SK-N-SH treated with all-trans-retinoic acid at 6 μM for 48 hours (cell line): ENCODE measurements at regions not wholly inside any gene's neighbourhood (a gene's known extent, or its start where the extent isn't known, plus 50 kb on each side); places are given as distances from the start of the nearest gene placed in this dataset.

Experiments used
- ATAC-seq: fragments of 200-7000 bp; cut with Tn5 transposase; 3 replicates; pipeline ENCODE4 v1.9.1; 2020; ENCODE audit warnings: mild to moderate bottlenecking, moderate library complexity
- ARNTL ChIP-seq: fragments of 450-650 bp; formaldehyde crosslinking; IDR thresholded peaks from 2 replicates; pipeline ENCODE4 v1.5.0; 2020; ENCODE audit warnings: low read depth, mild to moderate bottlenecking, moderate library complexity, borderline replicate concordance
- BACH2 ChIP-seq: fragments of 250-450 bp; sonication (Bioruptor Pico); IDR thresholded peaks from 2 replicates; pipeline ENCODE4 v1.9.0; 2021; ENCODE audit warnings: mild to moderate bottlenecking, borderline replicate concordance
- CSDC2 ChIP-seq: fragments of 250-450 bp; sonication (Bioruptor Pico); IDR thresholded peaks from 2 replicates; pipeline ENCODE4 v1.5.0; 2020; ENCODE audit warnings: mild to moderate bottlenecking, moderate library complexity
- CSRNP3 ChIP-seq: fragments of 250-450 bp; sonication (Bioruptor Pico); IDR thresholded peaks from 2 replicates; pipeline ENCODE4 v1.5.1; 2021; ENCODE audit warnings: mild to moderate bottlenecking, moderate library complexity
- ISL1 ChIP-seq: fragments of 250-450 bp; sonication (Bioruptor Pico); IDR thresholded peaks from 2 replicates; pipeline ENCODE4 v2.1.2; 2022; ENCODE audit warnings: mild to moderate bottlenecking, moderate library complexity
- OSR1 ChIP-seq: fragments of 250-450 bp; sonication (Bioruptor Pico); IDR thresholded peaks from 2 replicates; pipeline ENCODE4 v1.8.0; 2022; ENCODE audit warnings: moderate library complexity, mild to moderate bottlenecking, inconsistent platforms
- PPARA ChIP-seq: fragments of 250-450 bp; sonication (Bioruptor Pico); IDR thresholded peaks from 2 replicates; pipeline ENCODE4 v1.5.0; 2020; ENCODE audit warnings: mild to moderate bottlenecking, borderline replicate concordance
- RARB ChIP-seq: fragments of 250-450 bp; sonication (Bioruptor Pico); IDR thresholded peaks from 2 replicates; pipeline ENCODE4 v1.8.0; 2021; ENCODE audit warnings: mild to moderate bottlenecking, moderate library complexity
- SNAI2 ChIP-seq: fragments of 250-450 bp; sonication (Bioruptor Pico); IDR thresholded peaks from 2 replicates; pipeline ENCODE4 v1.5.0; 2020; ENCODE audit warnings: mild to moderate bottlenecking, moderate library complexity
- TSHZ2 ChIP-seq: fragments of 250-450 bp; sonication (Bioruptor Pico); IDR thresholded peaks from 2 replicates; pipeline ENCODE4 v1.5.0; 2020; ENCODE audit warnings: mild to moderate bottlenecking, moderate library complexity
- ZC3H10 ChIP-seq: fragments of 250-450 bp; sonication (Bioruptor Pico); IDR thresholded peaks from 2 replicates; pipeline ENCODE4 v1.5.1; 2021; ENCODE audit warnings: mild to moderate bottlenecking, moderate library complexity
- ZFP3 ChIP-seq: fragments of 250-450 bp; sonication (Bioruptor Pico); IDR thresholded peaks from 2 replicates; pipeline ENCODE4 v1.5.0; 2020; ENCODE audit warnings: mild to moderate bottlenecking, moderate library complexity
- ZFP30 ChIP-seq: fragments of 450-650 bp; formaldehyde crosslinking; IDR thresholded peaks from 2 replicates; pipeline ENCODE4 v1.5.0; 2022; ENCODE audit warnings: mild to moderate bottlenecking, moderate library complexity
- ZNF70 ChIP-seq: fragments of 450-650 bp; formaldehyde crosslinking; IDR thresholded peaks from 2 replicates; pipeline ENCODE4 v1.5.0; 2020; ENCODE audit warnings: mild to moderate bottlenecking, moderate library complexity
- ZNF8 ChIP-seq: fragments of 450-650 bp; formaldehyde crosslinking; IDR thresholded peaks from 2 replicates; pipeline ENCODE4 v1.5.0; 2020; ENCODE audit warnings: mild to moderate bottlenecking, moderate library complexity
- TF ChIP-seq, protein P1 (sequence below): fragments of 250-450 bp; sonication (Bioruptor Pico); IDR thresholded peaks from 2 replicates; pipeline ENCODE4 v1.8.0; 2020; ENCODE audit warnings: mild to moderate bottlenecking, moderate library complexity, borderline replicate concordance

DNA sequence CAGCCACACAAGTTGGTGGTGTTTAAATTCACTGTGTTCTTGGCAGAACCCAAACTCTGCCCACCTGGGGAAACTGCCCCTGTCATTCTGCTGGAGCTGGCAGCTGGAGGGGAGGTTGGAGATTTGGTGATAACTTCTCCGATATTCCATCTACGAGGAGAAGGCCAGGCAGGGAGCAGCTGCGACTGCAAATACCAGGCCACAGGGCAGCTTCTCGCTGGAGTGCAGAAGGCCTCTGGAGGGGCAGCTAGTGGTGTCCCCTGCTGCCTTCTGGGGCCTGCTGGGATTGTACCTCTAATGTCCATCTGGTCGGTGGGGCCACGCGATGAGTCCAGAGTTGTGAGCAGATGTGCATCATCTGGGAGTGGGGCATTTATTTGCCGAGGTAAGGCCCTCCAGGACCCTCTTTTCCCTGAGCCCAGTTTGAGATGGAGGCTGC is 98.9 kb downstream of the ACKR3 start:
- ATAC-seq: no peak
- TF ChIP-seq OSR1 (CRISPR knock-in tag) (no peak), CSRNP3 (CRISPR knock-in tag) (no peak), PPARA (CRISPR knock-in tag) (no peak), TSHZ2 (no peak), RARB (no peak), BACH2 (CRISPR knock-in tag) (no peak), ZFP30 (CRISPR knock-in tag) (no peak), ZFP3 (CRISPR knock-in tag) (no peak), SNAI2 (no peak), ARNTL (CRISPR knock-in tag) (no peak), ISL1 (CRISPR knock-in tag) (no peak), CSDC2 (CRISPR knock-in tag) (no peak)
- TF ChIP-seq, protein P1, sequence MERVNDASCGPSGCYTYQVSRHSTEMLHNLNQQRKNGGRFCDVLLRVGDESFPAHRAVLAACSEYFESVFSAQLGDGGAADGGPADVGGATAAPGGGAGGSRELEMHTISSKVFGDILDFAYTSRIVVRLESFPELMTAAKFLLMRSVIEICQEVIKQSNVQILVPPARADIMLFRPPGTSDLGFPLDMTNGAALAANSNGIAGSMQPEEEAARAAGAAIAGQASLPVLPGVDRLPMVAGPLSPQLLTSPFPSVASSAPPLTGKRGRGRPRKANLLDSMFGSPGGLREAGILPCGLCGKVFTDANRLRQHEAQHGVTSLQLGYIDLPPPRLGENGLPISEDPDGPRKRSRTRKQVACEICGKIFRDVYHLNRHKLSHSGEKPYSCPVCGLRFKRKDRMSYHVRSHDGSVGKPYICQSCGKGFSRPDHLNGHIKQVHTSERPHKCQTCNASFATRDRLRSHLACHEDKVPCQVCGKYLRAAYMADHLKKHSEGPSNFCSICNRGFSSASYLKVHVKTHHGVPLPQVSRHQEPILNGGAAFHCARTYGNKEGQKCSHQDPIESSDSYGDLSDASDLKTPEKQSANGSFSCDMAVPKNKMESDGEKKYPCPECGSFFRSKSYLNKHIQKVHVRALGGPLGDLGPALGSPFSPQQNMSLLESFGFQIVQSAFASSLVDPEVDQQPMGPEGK (CRISPR knock-in tag): no peak
- TF ChIP-seq, all 23 proteins: peak for 0

DNA sequence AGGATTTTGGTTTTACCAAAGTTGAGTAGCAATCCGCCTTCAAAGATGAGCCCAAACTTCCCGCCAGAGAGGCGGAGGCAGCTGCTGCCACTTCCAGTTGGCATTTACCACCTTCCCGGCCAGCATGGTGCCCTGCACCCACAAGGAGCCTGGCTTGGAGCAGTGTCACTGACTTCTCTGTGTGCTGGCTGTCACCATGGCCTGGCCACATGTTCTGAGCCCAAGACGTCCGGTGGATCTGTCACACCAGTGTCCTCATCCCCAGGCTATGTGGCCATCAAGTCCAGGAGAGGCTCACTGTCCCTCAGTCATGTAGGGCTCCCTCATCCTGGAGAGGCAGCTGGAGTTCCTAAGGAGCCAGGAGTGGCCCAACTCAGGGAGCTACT is 100.6 kb downstream of the ACKR3 start:
- no peak for TF ChIP-seq ZNF70 (CRISPR knock-in tag)
- ATAC-seq: no peak

GRCh38 chr2:236671896-236672562 is 102.4 kb downstream of the ACKR3 start:
- TF ChIP-seq ZNF8 (CRISPR knock-in tag): no peak
- no peak for TF ChIP-seq BACH2 (CRISPR knock-in tag)
- no peak for TF ChIP-seq CSRNP3 (CRISPR knock-in tag)
- TF ChIP-seq TSHZ2: no peak
- no peak for TF ChIP-seq SNAI2
- no peak for TF ChIP-seq ZFP30 (CRISPR knock-in tag)
- no peak for ATAC-seq

GRCh38 chr2:236672606-236673005 is 103.0 kb downstream of the ACKR3 start:
- no peak for ATAC-seq
- TF ChIP-seq TSHZ2: no peak
- TF ChIP-seq ZFP30 (CRISPR knock-in tag): no peak
- no peak for TF ChIP-seq OSR1 (CRISPR knock-in tag)
- TF ChIP-seq PPARA (CRISPR knock-in tag): no peak
- no peak for TF ChIP-seq SNAI2
- no peak for TF ChIP-seq ISL1 (CRISPR knock-in tag)
- TF ChIP-seq ZFP3 (CRISPR knock-in tag): no peak
- TF ChIP-seq, protein P1 (CRISPR knock-in tag): no peak
- TF ChIP-seq RARB: no peak
- TF ChIP-seq ARNTL (CRISPR knock-in tag): no peak
- TF ChIP-seq ZC3H10: no peak
- no peak for TF ChIP-seq ZNF70 (CRISPR knock-in tag)
